Lower lobe of right lung (tissue), 2 donors: ENCODE measurements at regions not wholly inside any gene's neighbourhood (a gene's known extent, or its start where the extent isn't known, plus 50 kb on each side); places are given as distances from the start of the nearest gene placed in this dataset.
"Not testable (repeated sequence)": the region's sequence is repeated elsewhere in the genome, so short reads cannot be mapped to it uniquely, and the experiment has no call there.

Experiments
- ATAC-seq, 2 donors: fragments of 200-7000 bp; cut with Tn5 transposase; one replicate each; pipeline ENCODE4 v1.9.1; 2020 to 2022; ENCODE audit warnings: mild to moderate bottlenecking in 2 of 2, moderate library complexity in 2 of 2
- DNase-seq: peaks from one replicate; pipeline ENCODE4 v3.0.0-alpha.2; 2020
- H3K27ac ChIP-seq: fragments of 200-600 bp; one replicate; pipeline ENCODE4 v1.8.0; 2022
- H3K27me3 ChIP-seq: fragments of 200-600 bp; one replicate; pipeline ENCODE4 v1.8.0; 2022; ENCODE audit warnings: low read depth
- H3K36me3 ChIP-seq: fragments of 200-600 bp; one replicate; pipeline ENCODE4 v1.8.0; 2022; ENCODE audit warnings: mild to moderate bottlenecking
- H3K4me1 ChIP-seq: fragments of 200-600 bp; one replicate; pipeline ENCODE4 v1.8.0; 2022
- H3K4me3 ChIP-seq: fragments of 200-600 bp; one replicate; pipeline ENCODE4 v1.8.0; 2022; ENCODE audit warnings: mild to moderate bottlenecking
- H3K9me3 ChIP-seq: fragments of 200-600 bp; one replicate; pipeline ENCODE4 v1.8.0; 2022
- CTCF ChIP-seq: fragments of 200-600 bp; IDR thresholded peaks from one replicate; pipeline ENCODE4 v1.8.0; 2022; ENCODE audit warnings: antibody characterized with exemption, mild to moderate bottlenecking
- intact Hi-C: fragments of 100-400 bp; cut with DNase I; formaldehyde crosslinking; loops from one replicate; pipeline ENCODE4 v1.11.0; 2022
- donor health status: DM: no; HTN: yes; CAD: no; lungs with severe emphysema.

GRCh38 chr7:109895536-109895935, 1195.4 kb upstream of the LRRN3 start:
- no peak for DNase-seq

GRCh38 chr7:109901926-109902325, 1189.0 kb upstream of the LRRN3 start:
- no peak overlapping the region for H3K4me3 ChIP-seq
- no peak for TF ChIP-seq CTCF

More at GRCh38 chr7:109895536-109895935, 1195.4 kb upstream of the LRRN3 start:
- H3K27me3 ChIP-seq, result no peaks in the 10 kb centered on the region
- ATAC-seq, result no peak
- no peaks in the 10 kb centered on the region for H3K36me3 ChIP-seq
- no peak overlapping the region for H3K4me3 ChIP-seq
- H3K27ac ChIP-seq, result no peak overlapping the region
- intact Hi-C loops, result no loop called here
- H3K4me1 ChIP-seq, result no peaks in the 10 kb centered on the region
- no peaks in the 10 kb centered on the region for H3K9me3 ChIP-seq
- no peak for TF ChIP-seq CTCF

GRCh38 chr7:109905368-109906065, 1185.4 kb upstream of the LRRN3 start:
- H3K27me3 ChIP-seq, H3K36me3 ChIP-seq, H3K4me1 ChIP-seq, H3K27ac ChIP-seq, intact Hi-C loops, ATAC-seq, DNase-seq, H3K4me3 ChIP-seq, H3K9me3 ChIP-seq: not testable (repeated sequence)

More at GRCh38 chr7:109901926-109902325, 1189.0 kb upstream of the LRRN3 start:
- ATAC-seq, result no peak
- Histone ChIP-seq H3K9me3 (no peaks in the 10 kb centered on the region), H3K27me3 (no peaks in the 10 kb centered on the region), H3K27ac (no peak overlapping the region), H3K36me3 (no peaks in the 10 kb centered on the region), H3K4me1 (no peaks in the 10 kb centered on the region)
- DNase-seq, result no peak
- intact Hi-C loops, result no loop called here

GRCh38 chr7:109915670-109916069, 1175.3 kb upstream of the LRRN3 start:
- TF ChIP-seq CTCF, result no peak
- no peaks in the 10 kb centered on the region for H3K36me3 ChIP-seq
- H3K9me3 ChIP-seq, result no peaks in the 10 kb centered on the region
- no peaks in the 10 kb centered on the region for H3K27me3 ChIP-seq
- H3K4me1 ChIP-seq, result no peaks in the 10 kb centered on the region
- DNase-seq (no peak), ATAC-seq (no peak)
- H3K4me3 ChIP-seq, result no peak overlapping the region
- intact Hi-C loops, result no loop called here
- H3K27ac ChIP-seq, result no peak overlapping the region

- Histone ChIP-seq H3K9me3 (no peaks in the 10 kb centered on the region), H3K27ac (no peak overlapping the region), H3K27me3 (no peaks in the 10 kb centered on the region), H3K36me3 (no peaks in the 10 kb centered on the region), H3K4me3 (no peak overlapping the region), H3K4me1 (no peaks in the 10 kb centered on the region)
- no peak for ATAC-seq
- no peak for DNase-seq
- TF ChIP-seq CTCF, result no peak
- intact Hi-C loops, result no loop called here
Observed at GRCh38 chr7:109926738-109927137, 1164.2 kb upstream of the LRRN3 start.

GRCh38 chr7:109930049-109930448, 1160.9 kb upstream of the LRRN3 start:
- intact Hi-C loops, result no loop called here
- H3K4me3 ChIP-seq, result no peak overlapping the region
- no peaks in the 10 kb centered on the region for H3K9me3 ChIP-seq
- H3K27me3 ChIP-seq, result no peaks in the 10 kb centered on the region
- DNase-seq, result no peak
- no peaks in the 10 kb centered on the region for H3K4me1 ChIP-seq
- TF ChIP-seq CTCF, result no peak
- no peak overlapping the region for H3K27ac ChIP-seq
- no peaks in the 10 kb centered on the region for H3K36me3 ChIP-seq
- ATAC-seq, result no peak
